Right lobe of liver (tissue), 4 donors: ENCODE measurements at regions not wholly inside any gene's neighbourhood (a gene's known extent, or its start where the extent isn't known, plus 50 kb on each side); places are given as distances from the start of the nearest gene placed in this dataset.

Experiments
- CTCF ChIP-seq, 4 donors: fragments of 200-600 bp in 3 of 4; fragments of 450-650 bp in 1 of 4; IDR thresholded peaks; one replicate each; pipeline versions ENCODE4 v1.5.1 to v1.8.0; 2016 to 2022; ENCODE audit warnings: antibody characterized with exemption in 4 of 4, mild to moderate bottlenecking in 2 of 4
- POLR2A ChIP-seq: fragments of 450-650 bp; IDR thresholded peaks from one replicate; pipeline ENCODE4 v1.6.1; 2017; ENCODE audit warnings: antibody characterized with exemption, mild to moderate bottlenecking
- donor health status: DM: no; HTN: no; CAD: no.
- donor health status: DM: no; HTN: no; CAD: no.
- donor health status: DM: no; HTN: yes; CAD: no.

- no peak for TF ChIP-seq CTCF (IDR thresholded peaks at IDR 0.05)
- TF ChIP-seq POLR2A = no peak
These were observed 537.3 kb upstream of the MCTP2 start for GRCh38 chr15:93694033-93694432.
